IMR-90 (cell line): ENCODE measurements at regions not wholly inside any gene's neighbourhood (a gene's known extent, or its start where the extent isn't known, plus 50 kb on each side); places are given as distances from the start of the nearest gene placed in this dataset.
A peak's percentile ranks its signal among the peaks of the same experiment; 100 is the strongest.

Source experiments
- ATAC-seq: fragments of 200-7000 bp; cut with Tn5 transposase; 2 replicates; pipeline ENCODE4 v1.9.1; 2020; ENCODE audit warnings: low read depth, mild to moderate bottlenecking, moderate library complexity
- BruUV-seq: library from RNA; stranded (reverse); fragments of 400-500 nt; replicated peaks from 2 replicates; lab custom pipeline; 2021; lab: Mats Ljungman, UMichigan
- CTCF ChIA-PET: fragments of 300-600 bp; formaldehyde crosslinking; extraction: SDS; loops from one replicate; lab custom pipeline; 2021; ENCODE audit warnings: antibody characterized with exemption; lab: Yijun Ruan, JAX
- POLR2A ChIA-PET: fragments of 300-600 bp; sonication (Branson Sonifier 250); formaldehyde crosslinking; loops from one replicate; lab custom pipeline; 2022; ENCODE audit warnings: antibody characterized with exemption; ENCODE audit not compliant: unreplicated experiment; lab: Charles Lee
- DNase-seq: peaks from one replicate; pipeline ENCODE4 v3.0.0; 2013
- H2AFZ ChIP-seq: replicated peaks from 2 replicates; pipeline ENCODE3; 2013; ENCODE audit warnings: low read length, mild to moderate bottlenecking; ENCODE audit not compliant: poor library complexity
- H2AK5ac ChIP-seq: 2 replicates; pipeline ENCODE4 v1.6.1; 2013; ENCODE audit warnings: low read depth, low read length, inconsistent platforms
- H2AK9ac ChIP-seq: replicated peaks from 2 replicates; pipeline ENCODE3; 2013; ENCODE audit warnings: mild to moderate bottlenecking, low read depth, low read length, moderate library complexity; ENCODE audit not compliant: poor library complexity
- H2BK120ac ChIP-seq: 2 replicates; pipeline ENCODE4 v1.6.1; 2013; ENCODE audit warnings: low read depth, low read length, inconsistent platforms
- H2BK15ac ChIP-seq: 3 replicates; pipeline ENCODE4 v1.6.1; 2013; ENCODE audit warnings: low read depth, low read length, inconsistent platforms
- H2BK20ac ChIP-seq: 2 replicates; pipeline ENCODE4 v1.6.1; 2013; ENCODE audit warnings: low read depth, mild to moderate bottlenecking, inconsistent platforms, low read length, moderate library complexity
- H2BK5ac ChIP-seq: 2 replicates; pipeline ENCODE4 v1.6.1; 2013; ENCODE audit warnings: mild to moderate bottlenecking, low read depth, low read length, inconsistent platforms; ENCODE audit not compliant: poor library complexity, severe bottlenecking
- H3K14ac ChIP-seq: replicated peaks from 2 replicates; pipeline ENCODE4 v1.6.1; 2013; ENCODE audit warnings: low read depth, low read length, inconsistent platforms
- H3K18ac ChIP-seq: 2 replicates; pipeline ENCODE4 v1.6.1; 2013; ENCODE audit warnings: low read depth, low read length, control low read depth
- H3K23ac ChIP-seq: 2 replicates; pipeline ENCODE4 v1.6.1; 2013; ENCODE audit warnings: low read depth, low read length, inconsistent platforms
- H3K27ac ChIP-seq: 2 replicates; pipeline ENCODE4 v1.5.1; 2013; ENCODE audit warnings: mild to moderate bottlenecking, control low read depth, low read length; ENCODE audit not compliant: insufficient read depth
- H3K27me3 ChIP-seq: 2 replicates; pipeline ENCODE4 v1.6.1; 2013; ENCODE audit warnings: low read length; ENCODE audit not compliant: control insufficient read depth, insufficient read depth
- H3K36me3 ChIP-seq: 2 replicates; pipeline ENCODE4 v1.6.1; 2013; ENCODE audit warnings: low read length, mixed read lengths; ENCODE audit not compliant: control insufficient read depth, insufficient read depth
- H3K4ac ChIP-seq: 2 replicates; pipeline ENCODE4 v1.6.1; 2013; ENCODE audit warnings: low read depth, low read length, inconsistent platforms
- H3K4me1 ChIP-seq: 2 replicates; pipeline ENCODE4 v1.6.1; 2013; ENCODE audit warnings: low read length, mixed read lengths; ENCODE audit not compliant: control insufficient read depth, insufficient read depth
- H3K4me2 ChIP-seq: 2 replicates; pipeline ENCODE4 v1.6.1; 2013; ENCODE audit warnings: low read depth, mild to moderate bottlenecking, control low read depth, low read length, moderate library complexity
- H3K4me3 ChIP-seq: 2 replicates; pipeline ENCODE4 v1.5.1; 2013; ENCODE audit warnings: low read depth, mild to moderate bottlenecking, control low read depth, low read length, moderate library complexity; ENCODE audit not compliant: insufficient read depth
- H3K56ac ChIP-seq: 2 replicates; pipeline ENCODE4 v1.6.1; 2013; ENCODE audit warnings: low read length, inconsistent platforms; ENCODE audit not compliant: insufficient read depth; ENCODE audit errors: extremely low read depth
- H3K79me1 ChIP-seq, 2 experiments: 2 replicates each; pipeline ENCODE4 v1.6.1; 2013; ENCODE audit warnings: low read length in 2 of 2, inconsistent platforms in 1 of 2, low read depth in 1 of 2
- H3K9ac ChIP-seq: 2 replicates; pipeline ENCODE4 v1.6.1; 2013; ENCODE audit warnings: low read depth, low read length, control low read depth
- H3K9me1 ChIP-seq: 2 replicates; pipeline ENCODE4 v1.6.1; 2013; ENCODE audit warnings: low read length, inconsistent platforms; ENCODE audit not compliant: insufficient read depth
- H3K9me3 ChIP-seq: 2 replicates; pipeline ENCODE4 v1.6.1; 2013; ENCODE audit warnings: low read length; ENCODE audit not compliant: control insufficient read depth, insufficient read depth
- H4K20me1 ChIP-seq: 2 replicates; pipeline ENCODE4 v1.6.1; 2013; ENCODE audit warnings: low read length, inconsistent platforms; ENCODE audit not compliant: insufficient read depth
- H4K5ac ChIP-seq: 2 replicates; pipeline ENCODE4 v1.6.1; 2013; ENCODE audit warnings: mild to moderate bottlenecking, low read depth, low read length, control low read depth
- H4K8ac ChIP-seq, 2 experiments: 2 replicates each; pipeline ENCODE4 v1.6.1; 2013; ENCODE audit warnings: low read depth in 2 of 2, low read length in 2 of 2, control low read depth in 1 of 2, inconsistent platforms in 1 of 2
- H4K91ac ChIP-seq: 2 replicates; pipeline ENCODE4 v1.6.1; 2013; ENCODE audit warnings: low read depth, low read length, inconsistent platforms; ENCODE audit not compliant: insufficient read depth
- BHLHE40 ChIP-seq: fragments of 150-350 bp; IDR thresholded peaks from 2 replicates; pipeline ENCODE4 v1.6.1; 2016; ENCODE audit warnings: mild to moderate bottlenecking, low read depth, low read length
- CEBPB ChIP-seq: IDR thresholded peaks from 2 replicates; pipeline ENCODE4 v1.6.1; 2012; ENCODE audit warnings: low read depth, low read length, improper control_type of control experiment
- CTCF ChIP-seq: conservative IDR thresholded peaks from 2 replicates; pipeline ENCODE4 v1.5.1; 2012; ENCODE audit warnings: mild to moderate bottlenecking, low read depth, low read length, improper control_type of control experiment
- ELK1 ChIP-seq: fragments of 150-350 bp; IDR thresholded peaks from 2 replicates; pipeline ENCODE4 v1.6.1; 2016; ENCODE audit warnings: low read depth, mild to moderate bottlenecking, low read length, moderate library complexity, borderline replicate concordance
- MAFK ChIP-seq: IDR thresholded peaks from 2 replicates; pipeline ENCODE4 v1.6.1; 2012; ENCODE audit warnings: low read depth, low read length, improper control_type of control experiment
- MAZ ChIP-seq: IDR thresholded peaks from 2 replicates; pipeline ENCODE4 v1.6.1; 2012; ENCODE audit warnings: low read depth, mild to moderate bottlenecking, low read length, improper control_type of control experiment, moderate library complexity, borderline replicate concordance
- MXI1 ChIP-seq: IDR thresholded peaks from 2 replicates; pipeline ENCODE4 v1.6.1; 2012; ENCODE audit warnings: low read depth, mild to moderate bottlenecking, low read length, moderate library complexity, borderline replicate concordance
- POLR2A ChIP-seq: IDR thresholded peaks from 2 replicates; pipeline ENCODE4 v1.6.1; 2012; ENCODE audit warnings: mild to moderate bottlenecking, low read depth, low read length
- RAD21 ChIP-seq: IDR thresholded peaks from 2 replicates; pipeline ENCODE4 v1.6.1; 2012; ENCODE audit warnings: low read length, improper control_type of control experiment
- RCOR1 ChIP-seq: IDR thresholded peaks from 2 replicates; pipeline ENCODE4 v1.6.1; 2012; ENCODE audit warnings: mild to moderate bottlenecking, low read length, improper control_type of control experiment; ENCODE audit not compliant: insufficient replicate concordance
- RFX5 ChIP-seq: IDR thresholded peaks from 2 replicates; pipeline ENCODE4 v1.8.0; 2012; ENCODE audit warnings: low read depth, mild to moderate bottlenecking, low read length, moderate library complexity
- WGBS, 2 experiments: methylation state at CpG; one replicate each; pipeline versions ENCODE4 v1.1.5 to v1.1.7; 2013; ENCODE audit warnings: missing lambda C conversion rate in 2 of 2; ENCODE audit not compliant: insufficient read length in 1 of 2; ENCODE audit errors: extremely low coverage in 2 of 2; 5-methylcytosine and 5-hydroxymethylcytosine counted together
- dilution Hi-C: fragments of 300-500 bp; cut with HindIII; formaldehyde crosslinking; loops from one replicate; pipeline ENCODE4 v1.14.3; 2018; ENCODE audit warnings: low sequenced_read_pairs; ENCODE audit not compliant: unreplicated experiment
- in situ Hi-C: fragments of 300-500 bp; cut with MboI; formaldehyde crosslinking; loops from 3 replicates; pipeline ENCODE4 v1.14.3; 2019; ENCODE audit warnings: low sequenced_read_pairs, inconsistent platforms, mixed read lengths
- intact Hi-C: fragments of 100-400 bp; cut with micrococcal nuclease; formaldehyde crosslinking; loops from 2 replicates; pipeline ENCODE4 v1.10.0; 2022
- TF ChIP-seq, protein P1 (sequence below): fragments of 150-350 bp; IDR thresholded peaks from 2 replicates; pipeline ENCODE4 v1.6.1; 2017; ENCODE audit warnings: mild to moderate bottlenecking, antibody characterized with exemption, low read length, low read depth

- H3K27ac ChIP-seq, result no peak overlapping the region
- in situ Hi-C loops (no loop called here), dilution Hi-C loops (no loop called here), intact Hi-C loops (no loop called here)
- peak overlapping the region; percentile 39 for H2AFZ ChIP-seq
- H3K36me3 ChIP-seq, result no peaks in the 10 kb centered on the region
- H3K9me3 ChIP-seq, result no peaks in the 10 kb centered on the region
- no peak overlapping the region for H3K4ac ChIP-seq
- no peak overlapping the region for H3K14ac ChIP-seq
- no peak overlapping the region for H2BK5ac ChIP-seq
- H3K23ac ChIP-seq, result no peak overlapping the region
- H3K9me1 ChIP-seq, result no peaks in the 10 kb centered on the region
- H2AK5ac ChIP-seq, result no peak overlapping the region
- no peak overlapping the region for H3K56ac ChIP-seq
- H4K91ac ChIP-seq, result no peak overlapping the region
- ChIA-PET CTCF (interaction anchor here (1.5 kb wide), 1 partner anchor 16 kb away, joined by 3 read pairs; no protein-coding TSS in a partner anchor), POLR2A (no interaction called here)
- no CpG with 5 or more reads among the region's 4 CpGs for WGBS, 2 experiments
- no peaks in the 10 kb centered on the region for H3K4me1 ChIP-seq
- H3K18ac ChIP-seq, result no peak overlapping the region
- no peak for TF ChIP-seq RCOR1
- no peak for TF ChIP-seq CTCF
- no peak for TF ChIP-seq MXI1
- no peak for TF ChIP-seq MAZ
- no peak for TF ChIP-seq CEBPB
- TF ChIP-seq RAD21, result no peak
- no peak for TF ChIP-seq BHLHE40
- no peak for TF ChIP-seq RFX5
- TF ChIP-seq MAFK, result no peak
- no peak for TF ChIP-seq POLR2A
- TF ChIP-seq ELK1, result no peak
- TF ChIP-seq, protein P1, sequence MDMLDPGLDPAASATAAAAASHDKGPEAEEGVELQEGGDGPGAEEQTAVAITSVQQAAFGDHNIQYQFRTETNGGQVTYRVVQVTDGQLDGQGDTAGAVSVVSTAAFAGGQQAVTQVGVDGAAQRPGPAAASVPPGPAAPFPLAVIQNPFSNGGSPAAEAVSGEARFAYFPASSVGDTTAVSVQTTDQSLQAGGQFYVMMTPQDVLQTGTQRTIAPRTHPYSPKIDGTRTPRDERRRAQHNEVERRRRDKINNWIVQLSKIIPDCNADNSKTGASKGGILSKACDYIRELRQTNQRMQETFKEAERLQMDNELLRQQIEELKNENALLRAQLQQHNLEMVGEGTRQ, result no peak
- H2BK15ac ChIP-seq, result no peak overlapping the region
- H3K4me2 ChIP-seq, result no peak overlapping the region
- H3K9ac ChIP-seq, result no peak overlapping the region
- H3K27me3 ChIP-seq, result no peaks in the 10 kb centered on the region
- H4K5ac ChIP-seq, result no peak overlapping the region
- H4K20me1 ChIP-seq, result no peaks in the 10 kb centered on the region
- no peak overlapping the region for H2AK9ac ChIP-seq
- DNase-seq (no peak), ATAC-seq (no peak)
- no TSS peak for BruUV-seq
- H4K8ac ChIP-seq, result no peak overlapping the region
- no peak overlapping the region for H3K4me3 ChIP-seq
- H2BK20ac ChIP-seq, result no peak overlapping the region
- H3K79me1 ChIP-seq, result no peaks in the 10 kb centered on the region
- no peak overlapping the region for H2BK120ac ChIP-seq
Observed at GRCh38 chr13:78100486-78100885, 181.9 kb upstream of the EDNRB start.
